ENCODE measurements at regions not wholly inside any gene's neighbourhood (a gene's known extent, or its start where the extent isn't known, plus 50 kb on each side); places are given as distances from the start of the nearest gene placed in this dataset.
"Not testable (repeated sequence)": the region's sequence is repeated elsewhere in the genome, so short reads cannot be mapped to it uniquely, and the experiment has no call there.

DNA sequence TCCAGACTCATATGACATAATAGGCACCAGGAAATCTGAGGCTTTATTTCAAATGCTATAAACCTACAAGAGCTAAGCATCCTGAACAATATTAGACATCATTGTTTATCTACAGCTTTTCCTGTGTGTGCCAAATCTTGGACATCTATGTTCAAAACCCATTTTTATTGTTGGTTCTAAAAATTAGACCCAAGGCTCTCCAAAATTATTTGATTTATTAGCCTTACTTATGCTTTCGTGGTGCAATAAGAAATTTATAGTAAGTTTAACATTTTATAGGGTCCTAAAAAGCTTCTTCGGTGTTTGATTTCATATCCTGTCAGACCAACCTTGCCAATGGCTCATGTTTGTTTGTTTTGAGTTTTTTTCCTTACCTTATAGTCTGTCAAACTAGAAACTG is 1014.5 kb upstream of the MANEA start:
- WGBS (ENCODE audit: low lambda C conversion rate, missing lambda C conversion rate) = 59% methylated on average over 2 of the region's 2 CpGs
- Histone ChIP-seq H3K36me3 (replicated peaks; ENCODE audit: insufficient read depth, low read depth) (no peaks in the 10 kb centered on the region), H3K27ac (no peak overlapping the region), H3K4me3 (no peak overlapping the region), H3K4me1 (ENCODE audit: insufficient read depth) (no peaks in the 10 kb centered on the region), H4K20me1 (ENCODE audit: insufficient read depth, poor library complexity, severe bottlenecking) (no peaks in the 10 kb centered on the region), H3K79me2 (no peaks in the 10 kb centered on the region), H3K9me2 (replicated peaks; ENCODE audit: insufficient read depth) (no peaks in the 10 kb centered on the region), H3K27me3 (no peaks in the 10 kb centered on the region), H3K9me3 (ENCODE audit: low read depth) (no peaks in the 10 kb centered on the region), H2AFZ (no peak overlapping the region), H3K4me2 (no peak overlapping the region)
- TF ChIP-seq EZH2phosphoT487 (IDR thresholded peaks at IDR 0.05; ENCODE audit: low read depth, severe bottlenecking, unreplicated experiment) (peak; percentile 69), EZH2 (IDR thresholded peaks at IDR 0.05; ENCODE audit: borderline replicate concordance) (no peak)
- TF ChIP-seq, protein P1, sequence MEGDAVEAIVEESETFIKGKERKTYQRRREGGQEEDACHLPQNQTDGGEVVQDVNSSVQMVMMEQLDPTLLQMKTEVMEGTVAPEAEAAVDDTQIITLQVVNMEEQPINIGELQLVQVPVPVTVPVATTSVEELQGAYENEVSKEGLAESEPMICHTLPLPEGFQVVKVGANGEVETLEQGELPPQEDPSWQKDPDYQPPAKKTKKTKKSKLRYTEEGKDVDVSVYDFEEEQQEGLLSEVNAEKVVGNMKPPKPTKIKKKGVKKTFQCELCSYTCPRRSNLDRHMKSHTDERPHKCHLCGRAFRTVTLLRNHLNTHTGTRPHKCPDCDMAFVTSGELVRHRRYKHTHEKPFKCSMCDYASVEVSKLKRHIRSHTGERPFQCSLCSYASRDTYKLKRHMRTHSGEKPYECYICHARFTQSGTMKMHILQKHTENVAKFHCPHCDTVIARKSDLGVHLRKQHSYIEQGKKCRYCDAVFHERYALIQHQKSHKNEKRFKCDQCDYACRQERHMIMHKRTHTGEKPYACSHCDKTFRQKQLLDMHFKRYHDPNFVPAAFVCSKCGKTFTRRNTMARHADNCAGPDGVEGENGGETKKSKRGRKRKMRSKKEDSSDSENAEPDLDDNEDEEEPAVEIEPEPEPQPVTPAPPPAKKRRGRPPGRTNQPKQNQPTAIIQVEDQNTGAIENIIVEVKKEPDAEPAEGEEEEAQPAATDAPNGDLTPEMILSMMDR (IDR thresholded peaks at IDR 0.05; ENCODE audit: poor library complexity) = no peak
- DNase-seq (ENCODE audit: low spot score) = peak; percentile 6

DNA sequence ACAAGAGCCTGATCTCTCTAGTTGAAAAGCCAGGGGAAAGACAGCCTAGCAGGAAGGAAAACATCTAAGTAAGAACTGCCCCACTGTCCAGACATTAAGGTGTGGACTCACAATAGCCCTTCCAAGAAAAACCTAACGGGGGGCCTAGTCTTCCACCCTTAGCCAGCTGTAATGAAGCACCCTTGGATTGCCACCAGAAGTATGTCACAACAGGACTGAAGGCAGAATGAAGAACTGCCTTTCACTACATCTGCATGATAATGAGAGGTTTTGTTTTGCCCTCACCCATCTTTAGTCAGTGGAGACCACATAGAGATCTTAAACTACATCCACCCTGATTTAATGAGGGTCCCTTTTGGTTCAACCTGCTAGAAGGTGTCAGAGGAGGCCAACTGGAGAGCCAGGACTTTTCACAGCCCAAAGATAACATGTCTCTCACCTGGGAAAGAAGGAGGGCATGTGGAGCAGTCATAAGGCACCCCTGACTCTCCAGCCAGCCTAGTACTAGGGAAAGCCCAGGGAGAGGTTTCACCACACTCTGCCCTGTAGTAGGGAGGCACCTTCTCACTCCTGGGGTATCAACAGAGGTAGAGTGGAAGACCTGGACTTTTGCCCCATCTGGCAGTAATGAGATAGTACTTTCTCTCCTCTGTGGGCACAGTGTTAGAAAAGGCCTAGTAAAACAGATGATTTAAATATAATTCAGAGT is 1017.4 kb upstream of the MANEA start:
- Histone ChIP-seq H3K36me3 (replicated peaks; ENCODE audit: insufficient read depth, low read depth) (no peaks in the 10 kb centered on the region), H3K27ac (no peak overlapping the region)
- WGBS (ENCODE audit: low lambda C conversion rate, missing lambda C conversion rate) = 75% methylated on average over 1 of the region's 1 CpG

DNA sequence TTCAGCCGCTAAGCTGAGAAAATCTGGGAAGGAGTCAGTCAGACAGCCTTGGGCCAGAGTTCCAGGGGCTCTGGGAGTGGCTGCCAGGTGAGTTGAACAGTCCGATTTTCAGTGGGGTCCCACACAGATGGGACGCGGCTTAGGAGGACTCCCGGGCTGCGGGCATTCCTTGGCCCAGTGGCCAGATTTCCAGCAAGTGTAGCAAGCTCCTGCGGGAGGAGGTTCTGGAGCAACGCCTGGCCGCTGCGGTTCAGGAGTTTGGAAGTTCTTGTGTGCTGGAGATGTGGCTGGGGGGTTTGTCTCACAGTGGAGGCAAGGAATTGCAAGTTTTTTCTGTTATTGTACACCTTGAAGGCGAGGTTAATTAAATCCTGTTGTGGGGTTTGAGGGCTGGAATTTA is 1020.1 kb upstream of the MANEA start:
- H3K4me2 ChIP-seq, H3K27ac ChIP-seq: not testable (repeated sequence)

More for the DNA sequence above, 1017.4 kb upstream of the MANEA start:
- H3K4me2 ChIP-seq = no peak overlapping the region
- TF ChIP-seq EZH2 (IDR thresholded peaks at IDR 0.05; ENCODE audit: borderline replicate concordance) (no peak), EZH2phosphoT487 (IDR thresholded peaks at IDR 0.05; ENCODE audit: low read depth, severe bottlenecking, unreplicated experiment) (no peak)
- TF ChIP-seq, protein P1 (IDR thresholded peaks at IDR 0.05; ENCODE audit: poor library complexity) = no peak
- no peaks in the 10 kb centered on the region for H3K9me3 ChIP-seq (ENCODE audit: low read depth)
- no peak for DNase-seq (ENCODE audit: low spot score)
- H3K79me2 ChIP-seq = no peaks in the 10 kb centered on the region
- no peaks in the 10 kb centered on the region for H4K20me1 ChIP-seq (ENCODE audit: insufficient read depth, poor library complexity, severe bottlenecking)
- H2AFZ ChIP-seq = no peak overlapping the region
- H3K9me2 ChIP-seq (replicated peaks; ENCODE audit: insufficient read depth) = no peaks in the 10 kb centered on the region
- no peaks in the 10 kb centered on the region for H3K4me1 ChIP-seq (ENCODE audit: insufficient read depth)
- no peaks in the 10 kb centered on the region for H3K27me3 ChIP-seq
- no peak overlapping the region for H3K4me3 ChIP-seq

DNA sequence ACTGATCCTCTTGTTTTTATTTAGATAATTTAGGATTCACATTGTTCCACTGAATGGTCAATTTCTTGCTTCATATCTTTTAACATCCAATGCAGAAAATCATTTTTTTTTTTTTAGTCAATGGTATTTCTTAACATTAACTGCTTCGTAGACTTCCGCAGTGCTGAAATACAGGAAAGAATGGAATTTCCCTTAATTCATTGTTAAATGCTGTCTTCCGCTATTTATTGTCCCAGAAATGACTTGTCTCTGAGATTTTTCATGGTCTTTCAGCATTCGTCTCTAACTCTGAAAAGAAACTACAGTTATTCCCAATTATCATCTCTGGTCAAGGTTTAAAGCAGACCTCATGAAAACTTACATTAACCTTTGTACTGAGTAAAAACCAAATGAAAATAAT is 1029.1 kb upstream of the MANEA start:
- Histone ChIP-seq H3K9me2 (replicated peaks; ENCODE audit: insufficient read depth) (no peaks in the 10 kb centered on the region), H3K36me3 (replicated peaks; ENCODE audit: insufficient read depth, low read depth) (no peaks in the 10 kb centered on the region), H3K79me2 (no peaks in the 10 kb centered on the region), H4K20me1 (ENCODE audit: insufficient read depth, poor library complexity, severe bottlenecking) (no peaks in the 10 kb centered on the region), H2AFZ (no peak overlapping the region), H3K4me2 (no peak overlapping the region), H3K4me3 (no peak overlapping the region), H3K27ac (no peak overlapping the region), H3K27me3 (no peaks in the 10 kb centered on the region), H3K9me3 (ENCODE audit: low read depth) (no peaks in the 10 kb centered on the region), H3K4me1 (ENCODE audit: insufficient read depth) (no peaks in the 10 kb centered on the region)
- 91% methylated on average over 4 of the region's 4 CpGs for WGBS (ENCODE audit: low lambda C conversion rate, missing lambda C conversion rate)
- TF ChIP-seq, protein P1 (IDR thresholded peaks at IDR 0.05; ENCODE audit: poor library complexity) = no peak
- TF ChIP-seq EZH2phosphoT487 (IDR thresholded peaks at IDR 0.05; ENCODE audit: low read depth, severe bottlenecking, unreplicated experiment) (no peak), EZH2 (IDR thresholded peaks at IDR 0.05; ENCODE audit: borderline replicate concordance) (no peak)
- no peak for DNase-seq (ENCODE audit: low spot score)

More for the DNA sequence above, 1020.1 kb upstream of the MANEA start:
- not testable (repeated sequence) for H3K9me3 ChIP-seq (ENCODE audit: low read depth); H3K4me3 ChIP-seq; DNase-seq (ENCODE audit: low spot score); H4K20me1 ChIP-seq (ENCODE audit: insufficient read depth, poor library complexity, severe bottlenecking); H2AFZ ChIP-seq; H3K27me3 ChIP-seq; H3K9me2 ChIP-seq (replicated peaks; ENCODE audit: insufficient read depth); H3K36me3 ChIP-seq (replicated peaks; ENCODE audit: insufficient read depth, low read depth); H3K79me2 ChIP-seq; H3K4me1 ChIP-seq (ENCODE audit: insufficient read depth)
- WGBS (ENCODE audit: low lambda C conversion rate, missing lambda C conversion rate) = 33% methylated on average over 11 of the region's 11 CpGs
